ENCODE measurements at regions not wholly inside any gene's neighbourhood (a gene's known extent, or its start where the extent isn't known, plus 50 kb on each side); places are given as distances from the start of the nearest gene placed in this dataset.

DNA sequence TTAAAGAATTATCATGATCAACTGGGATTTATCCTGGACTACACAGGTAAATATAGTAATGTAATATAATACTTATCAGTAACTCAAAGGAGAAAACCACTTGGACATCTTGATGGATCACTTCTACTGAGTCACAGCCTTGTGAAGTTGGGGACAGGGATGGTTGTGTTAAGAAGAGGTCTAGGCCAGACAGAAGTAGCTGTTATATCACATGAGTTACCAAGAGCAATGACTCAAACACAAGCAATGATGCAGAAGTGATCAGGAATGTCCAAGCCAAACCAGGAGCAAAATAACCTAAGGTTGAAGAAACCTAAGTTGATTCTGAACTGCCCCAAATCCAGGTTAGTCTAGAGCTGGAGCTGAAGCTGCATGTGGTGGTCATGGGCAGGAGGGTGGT, 424.5 kb upstream of the DAB1 start:
- no peaks in the 10 kb centered on the region for H3K4me1 Mint-ChIP-seq
- no peak overlapping the region for H3K27ac Mint-ChIP-seq
- no peaks in the 10 kb centered on the region for H3K36me3 Mint-ChIP-seq (ENCODE audit: low read depth)
- H3K27me3 Mint-ChIP-seq (ENCODE audit: low read depth, poor library complexity): peaks cover 11% of the 10 kb centered on the region
- no peak for TF ChIP-seq CTCF (IDR thresholded peaks at IDR 0.05)
- no peak overlapping the region for H3K4me3 Mint-ChIP-seq
- H3K9me3 Mint-ChIP-seq: no peaks in the 10 kb centered on the region
- no peak for DNase-seq

DNA sequence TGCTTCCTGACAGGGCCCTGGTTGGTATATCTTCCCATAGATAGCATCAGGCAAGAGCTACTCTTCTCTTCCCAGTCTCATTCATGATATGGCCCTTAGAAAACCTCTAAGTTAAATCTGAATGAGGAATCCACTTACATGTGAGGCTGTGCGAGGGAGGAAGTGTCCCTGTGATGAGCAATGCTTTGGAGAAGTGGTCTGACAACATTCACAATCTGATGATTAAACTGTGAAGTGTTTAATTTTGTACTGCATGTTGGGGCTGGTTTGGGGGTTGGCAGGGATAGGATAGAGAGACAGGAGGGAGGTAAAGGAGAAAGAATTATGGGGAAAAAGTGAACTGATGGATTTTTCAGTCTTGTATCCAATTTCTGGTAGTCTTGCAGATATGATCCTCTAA, 421.2 kb upstream of the DAB1 start:
- no peak overlapping the region for H3K4me3 Mint-ChIP-seq
- H3K27ac Mint-ChIP-seq: no peak overlapping the region
- no peak for DNase-seq
- peaks cover 13% of the 10 kb centered on the region for H3K27me3 Mint-ChIP-seq (ENCODE audit: low read depth, poor library complexity)
- TF ChIP-seq CTCF (IDR thresholded peaks at IDR 0.05): no peak
- peaks cover 25% of the 10 kb centered on the region for H3K9me3 Mint-ChIP-seq
- H3K36me3 Mint-ChIP-seq (ENCODE audit: low read depth): no peaks in the 10 kb centered on the region
- no peaks in the 10 kb centered on the region for H3K4me1 Mint-ChIP-seq

DNA sequence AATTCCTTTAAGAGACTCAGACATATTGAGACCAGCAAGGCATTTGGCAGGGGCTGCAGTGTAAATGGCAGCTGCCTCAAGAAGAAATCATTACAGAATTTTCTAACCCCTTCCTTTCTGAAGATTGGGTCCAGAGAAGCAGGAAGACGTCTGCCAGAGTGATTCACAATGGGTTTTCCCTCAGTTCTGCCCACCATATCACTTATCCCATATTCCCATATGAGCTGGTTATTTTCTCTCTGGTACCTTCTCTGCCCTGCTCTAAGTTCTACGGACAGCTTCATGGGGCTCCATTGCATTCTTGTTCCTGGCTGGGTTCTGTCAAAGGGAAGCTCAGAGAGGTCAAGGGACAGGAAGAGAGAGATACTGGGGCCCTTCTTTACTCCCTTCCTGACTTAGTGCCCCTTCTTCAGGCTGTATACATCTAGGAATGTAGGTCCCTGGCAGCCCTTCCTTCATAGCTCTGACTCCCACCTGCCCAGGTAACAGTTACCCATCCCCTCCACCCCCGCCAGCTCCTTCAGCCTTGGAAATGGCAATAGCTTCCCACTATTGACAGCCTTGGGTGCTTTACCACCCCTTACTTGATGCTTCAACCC, 420.6 kb upstream of the DAB1 start:
- Mint-ChIP-seq H3K36me3 (ENCODE audit: low read depth) (no peaks in the 10 kb centered on the region), H3K27me3 (ENCODE audit: low read depth, poor library complexity) (peaks cover 17% of the 10 kb centered on the region), H3K27ac (no peak overlapping the region), H3K9me3 (peaks cover 28% of the 10 kb centered on the region), H3K4me1 (no peaks in the 10 kb centered on the region), H3K4me3 (no peak overlapping the region)
- no peak for TF ChIP-seq CTCF (IDR thresholded peaks at IDR 0.05)
- DNase-seq: no peak

- TF ChIP-seq CTCF (IDR thresholded peaks at IDR 0.05): no peak
- Mint-ChIP-seq H3K27me3 (ENCODE audit: low read depth, poor library complexity) (peaks cover 17% of the 10 kb centered on the region), H3K9me3 (peaks cover 28% of the 10 kb centered on the region), H3K4me1 (no peaks in the 10 kb centered on the region), H3K4me3 (no peak overlapping the region), H3K36me3 (ENCODE audit: low read depth) (no peaks in the 10 kb centered on the region), H3K27ac (no peak overlapping the region)
- no peak for DNase-seq
These were observed 419.9 kb upstream of the DAB1 start for GRCh38 chr1:57843760-57844159.

- TF ChIP-seq CTCF (IDR thresholded peaks at IDR 0.05): no peak
- Mint-ChIP-seq H3K27ac (no peak overlapping the region), H3K4me3 (no peak overlapping the region), H3K36me3 (ENCODE audit: low read depth) (no peaks in the 10 kb centered on the region), H3K9me3 (peaks cover 28% of the 10 kb centered on the region), H3K4me1 (no peaks in the 10 kb centered on the region), H3K27me3 (ENCODE audit: low read depth, poor library complexity) (peaks cover 12% of the 10 kb centered on the region)
- DNase-seq: no peak
These were observed 415.7 kb upstream of the DAB1 start for GRCh38 chr1:57839526-57839925.

DNA sequence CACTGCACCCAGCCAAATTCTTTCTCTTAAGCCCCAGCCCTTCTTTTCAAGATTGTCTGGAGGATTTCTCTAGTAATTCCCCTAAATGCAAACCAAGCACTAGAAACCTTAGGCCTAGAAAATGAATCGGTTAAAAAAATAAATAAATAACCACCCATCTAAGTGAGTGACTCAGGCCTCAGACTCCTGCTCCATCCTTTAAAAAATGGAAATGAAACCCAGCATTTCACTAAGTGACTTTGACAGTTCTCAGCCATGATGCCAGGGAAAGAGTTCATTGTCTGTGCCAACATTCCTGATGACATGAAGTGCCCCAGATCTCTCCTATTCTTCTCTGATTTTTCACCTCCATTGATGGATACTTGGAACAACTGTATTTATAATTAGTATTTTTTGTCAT, 415.2 kb upstream of the DAB1 start:
- H3K27ac Mint-ChIP-seq: no peak overlapping the region
- no peak overlapping the region for H3K4me3 Mint-ChIP-seq
- peaks cover 11% of the 10 kb centered on the region for H3K27me3 Mint-ChIP-seq (ENCODE audit: low read depth, poor library complexity)
- no peaks in the 10 kb centered on the region for H3K36me3 Mint-ChIP-seq (ENCODE audit: low read depth)
- TF ChIP-seq CTCF (IDR thresholded peaks at IDR 0.05): no peak
- peaks cover 28% of the 10 kb centered on the region for H3K9me3 Mint-ChIP-seq
- no peak for DNase-seq
- no peaks in the 10 kb centered on the region for H3K4me1 Mint-ChIP-seq

All from nephron progenitor cell (in vitro differentiated cells).